ENCODE measurements at regions not wholly inside any gene's neighbourhood (a gene's known extent, or its start where the extent isn't known, plus 50 kb on each side); places are given as distances from the start of the nearest gene placed in this dataset.

GRCh38 chr14:94673781-94674231 is 61.6 kb downstream of the SERPINA3 start:
- no peak overlapping the region for H3K4me3 ChIP-seq
- H3K27me3 ChIP-seq, result peaks cover 0 to 32% of the 10 kb centered on the region in 2 donors
- intact Hi-C loops (cut with DNase I; ENCODE audit: low total_unique reads), result no loop called here
- peak in 1 of 2 donors; percentile 61 for DNase-seq
- no peak overlapping the region for H3K27ac ChIP-seq
- no peaks in the 10 kb centered on the region for H3K36me3 ChIP-seq
- no peaks in the 10 kb centered on the region for H3K9me3 ChIP-seq
- H3K4me1 ChIP-seq, result no peaks in the 10 kb centered on the region
- TF ChIP-seq, protein P1, sequence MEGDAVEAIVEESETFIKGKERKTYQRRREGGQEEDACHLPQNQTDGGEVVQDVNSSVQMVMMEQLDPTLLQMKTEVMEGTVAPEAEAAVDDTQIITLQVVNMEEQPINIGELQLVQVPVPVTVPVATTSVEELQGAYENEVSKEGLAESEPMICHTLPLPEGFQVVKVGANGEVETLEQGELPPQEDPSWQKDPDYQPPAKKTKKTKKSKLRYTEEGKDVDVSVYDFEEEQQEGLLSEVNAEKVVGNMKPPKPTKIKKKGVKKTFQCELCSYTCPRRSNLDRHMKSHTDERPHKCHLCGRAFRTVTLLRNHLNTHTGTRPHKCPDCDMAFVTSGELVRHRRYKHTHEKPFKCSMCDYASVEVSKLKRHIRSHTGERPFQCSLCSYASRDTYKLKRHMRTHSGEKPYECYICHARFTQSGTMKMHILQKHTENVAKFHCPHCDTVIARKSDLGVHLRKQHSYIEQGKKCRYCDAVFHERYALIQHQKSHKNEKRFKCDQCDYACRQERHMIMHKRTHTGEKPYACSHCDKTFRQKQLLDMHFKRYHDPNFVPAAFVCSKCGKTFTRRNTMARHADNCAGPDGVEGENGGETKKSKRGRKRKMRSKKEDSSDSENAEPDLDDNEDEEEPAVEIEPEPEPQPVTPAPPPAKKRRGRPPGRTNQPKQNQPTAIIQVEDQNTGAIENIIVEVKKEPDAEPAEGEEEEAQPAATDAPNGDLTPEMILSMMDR (IDR thresholded peaks at IDR 0.05), result no peak

All from tibial artery (tissue), 4 donors.